B cell (primary cell): ENCODE measurements at regions not wholly inside any gene's neighbourhood (a gene's known extent, or its start where the extent isn't known, plus 50 kb on each side); places are given as distances from the start of the nearest gene placed in this dataset.

Experiments used
- EZH2 ChIP-seq: IDR thresholded peaks from 2 replicates; pipeline ENCODE4 v1.6.1; 2012; ENCODE audit warnings: borderline replicate concordance, low read depth, mild to moderate bottlenecking, moderate library complexity, low read length; ENCODE audit not compliant: insufficient read depth, poor library complexity, severe bottlenecking
- TF ChIP-seq, protein P1 (sequence below): fragments of 200-600 bp; IDR thresholded peaks from one replicate; pipeline ENCODE4 v1.8.0; 2022; ENCODE audit warnings: antibody characterized with exemption, mild to moderate bottlenecking

DNA sequence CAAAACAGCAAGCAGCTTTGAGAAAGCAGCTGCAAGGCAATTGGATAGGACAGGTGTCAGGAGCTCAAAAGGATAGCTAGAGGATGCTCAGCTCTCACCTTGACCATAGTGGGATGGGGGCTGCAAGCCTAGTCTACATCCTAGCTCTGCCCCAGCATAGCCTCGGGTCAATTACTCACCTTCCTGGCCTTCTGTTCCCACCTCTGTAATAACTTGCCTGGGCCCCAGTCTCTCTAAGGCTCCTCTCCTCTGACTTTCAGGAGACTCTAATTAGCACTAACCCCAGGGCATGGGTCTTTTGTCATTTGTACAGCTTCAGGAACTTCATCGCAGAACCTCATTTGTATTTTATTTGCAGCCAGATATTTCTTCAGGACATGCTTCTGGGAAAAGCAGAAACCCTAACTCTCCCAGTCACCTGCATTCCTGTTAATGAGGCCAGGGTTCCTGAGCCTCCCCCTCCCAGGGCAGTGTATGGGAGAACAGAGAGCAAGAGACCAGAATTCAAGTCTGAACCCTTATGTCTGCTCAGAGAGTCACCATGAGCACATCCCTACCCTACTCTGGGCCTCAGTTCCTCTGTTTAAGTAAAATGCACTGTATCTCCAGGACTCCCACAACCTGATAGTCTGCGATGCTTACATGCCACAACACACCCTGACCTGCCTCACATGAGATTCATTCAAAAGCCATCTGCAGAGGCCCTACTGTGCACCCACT is 108.1 kb downstream of the MATN1 start:
- TF ChIP-seq, protein P1, sequence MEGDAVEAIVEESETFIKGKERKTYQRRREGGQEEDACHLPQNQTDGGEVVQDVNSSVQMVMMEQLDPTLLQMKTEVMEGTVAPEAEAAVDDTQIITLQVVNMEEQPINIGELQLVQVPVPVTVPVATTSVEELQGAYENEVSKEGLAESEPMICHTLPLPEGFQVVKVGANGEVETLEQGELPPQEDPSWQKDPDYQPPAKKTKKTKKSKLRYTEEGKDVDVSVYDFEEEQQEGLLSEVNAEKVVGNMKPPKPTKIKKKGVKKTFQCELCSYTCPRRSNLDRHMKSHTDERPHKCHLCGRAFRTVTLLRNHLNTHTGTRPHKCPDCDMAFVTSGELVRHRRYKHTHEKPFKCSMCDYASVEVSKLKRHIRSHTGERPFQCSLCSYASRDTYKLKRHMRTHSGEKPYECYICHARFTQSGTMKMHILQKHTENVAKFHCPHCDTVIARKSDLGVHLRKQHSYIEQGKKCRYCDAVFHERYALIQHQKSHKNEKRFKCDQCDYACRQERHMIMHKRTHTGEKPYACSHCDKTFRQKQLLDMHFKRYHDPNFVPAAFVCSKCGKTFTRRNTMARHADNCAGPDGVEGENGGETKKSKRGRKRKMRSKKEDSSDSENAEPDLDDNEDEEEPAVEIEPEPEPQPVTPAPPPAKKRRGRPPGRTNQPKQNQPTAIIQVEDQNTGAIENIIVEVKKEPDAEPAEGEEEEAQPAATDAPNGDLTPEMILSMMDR: no peak
- TF ChIP-seq EZH2: no peak
